Thyroid gland (tissue), 4 donors: ENCODE measurements at regions not wholly inside any gene's neighbourhood (a gene's known extent, or its start where the extent isn't known, plus 50 kb on each side); places are given as distances from the start of the nearest gene placed in this dataset.

Source experiments
- POLR2A ChIP-seq, 2 donors: fragments of 450-650 bp; IDR thresholded peaks; one replicate each; pipeline ENCODE4 v1.6.1; 2017; ENCODE audit warnings: antibody characterized with exemption in 2 of 2, mild to moderate bottlenecking in 2 of 2, moderate library complexity in 1 of 2
- TF ChIP-seq, protein P1 (sequence below), 6 experiments: fragments of 200-600 bp in 3 of 6; fragments of 450-650 bp in 3 of 6; sonication (generic) in 3 of 6; IDR thresholded peaks; one replicate each; pipeline ENCODE4 v1.5.1; 2016 to 2019; ENCODE audit warnings: antibody characterized with exemption in 6 of 6, mild to moderate bottlenecking in 2 of 6, inconsistent platforms in 1 of 6, moderate library complexity in 1 of 6

DNA sequence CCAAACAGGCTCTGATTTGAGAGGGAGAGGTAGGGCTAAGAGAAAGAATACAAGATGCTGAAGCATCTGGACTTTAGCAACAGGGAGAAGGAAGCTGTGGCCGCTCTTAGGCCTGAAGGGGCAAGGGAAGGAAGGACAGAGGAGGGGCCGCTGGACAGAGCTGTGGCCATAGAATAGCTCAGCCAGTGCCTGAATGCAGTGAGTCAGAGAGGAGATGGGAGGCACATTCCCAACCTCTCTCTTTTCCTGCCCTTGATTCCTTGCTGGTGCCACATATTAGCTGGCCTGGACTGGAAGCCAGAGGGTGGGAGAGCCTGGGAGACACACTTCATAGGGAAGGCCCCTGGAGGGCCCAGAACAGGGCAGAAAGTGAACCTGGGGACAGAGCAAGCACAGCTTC, 83.4 kb upstream of the POU3F1 start:
- TF ChIP-seq, protein P1, sequence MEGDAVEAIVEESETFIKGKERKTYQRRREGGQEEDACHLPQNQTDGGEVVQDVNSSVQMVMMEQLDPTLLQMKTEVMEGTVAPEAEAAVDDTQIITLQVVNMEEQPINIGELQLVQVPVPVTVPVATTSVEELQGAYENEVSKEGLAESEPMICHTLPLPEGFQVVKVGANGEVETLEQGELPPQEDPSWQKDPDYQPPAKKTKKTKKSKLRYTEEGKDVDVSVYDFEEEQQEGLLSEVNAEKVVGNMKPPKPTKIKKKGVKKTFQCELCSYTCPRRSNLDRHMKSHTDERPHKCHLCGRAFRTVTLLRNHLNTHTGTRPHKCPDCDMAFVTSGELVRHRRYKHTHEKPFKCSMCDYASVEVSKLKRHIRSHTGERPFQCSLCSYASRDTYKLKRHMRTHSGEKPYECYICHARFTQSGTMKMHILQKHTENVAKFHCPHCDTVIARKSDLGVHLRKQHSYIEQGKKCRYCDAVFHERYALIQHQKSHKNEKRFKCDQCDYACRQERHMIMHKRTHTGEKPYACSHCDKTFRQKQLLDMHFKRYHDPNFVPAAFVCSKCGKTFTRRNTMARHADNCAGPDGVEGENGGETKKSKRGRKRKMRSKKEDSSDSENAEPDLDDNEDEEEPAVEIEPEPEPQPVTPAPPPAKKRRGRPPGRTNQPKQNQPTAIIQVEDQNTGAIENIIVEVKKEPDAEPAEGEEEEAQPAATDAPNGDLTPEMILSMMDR (IDR thresholded peaks at IDR 0.05): no peak
- no peak for TF ChIP-seq POLR2A (IDR thresholded peaks at IDR 0.05)
